ENCODE measurements at regions not wholly inside any gene's neighbourhood (a gene's known extent, or its start where the extent isn't known, plus 50 kb on each side); places are given as distances from the start of the nearest gene placed in this dataset.

DNA sequence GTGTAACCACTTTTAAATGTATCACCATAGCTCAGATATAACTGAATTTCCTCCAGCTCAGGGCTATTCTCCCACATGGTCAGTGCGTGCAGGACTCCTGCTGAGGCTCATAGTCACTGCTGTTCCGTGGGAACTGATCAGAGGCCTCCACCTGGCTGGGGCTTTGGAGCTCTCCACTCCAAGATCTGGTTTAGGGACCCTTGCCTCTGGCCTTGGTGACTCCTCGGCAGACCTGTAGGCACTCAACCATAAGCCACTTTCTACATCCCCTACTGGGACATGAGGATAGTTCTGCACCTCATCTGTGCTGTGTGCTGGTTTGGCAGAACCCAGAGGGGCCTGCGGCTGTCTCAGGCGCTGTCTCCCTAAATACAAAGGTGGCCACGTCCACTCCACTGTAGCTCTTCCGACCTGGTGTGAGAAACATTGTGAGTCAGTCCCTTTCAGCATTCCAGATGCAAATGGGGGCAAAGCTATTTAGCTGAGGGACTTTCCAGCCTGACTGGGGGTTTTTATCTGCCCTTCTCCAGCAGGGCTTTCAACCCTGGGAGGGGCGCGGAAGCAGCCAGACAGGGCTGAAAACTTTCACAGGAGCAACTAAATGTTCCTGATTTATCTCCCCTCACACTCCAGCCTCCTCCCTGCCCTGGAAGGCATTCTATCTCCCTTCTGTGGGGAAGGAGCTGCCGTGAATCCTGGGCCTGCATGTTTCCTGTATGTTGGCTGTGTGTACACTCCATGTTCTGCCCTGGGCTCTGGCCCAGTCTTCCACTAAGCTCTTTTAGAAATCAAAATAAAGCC, 218.3 kb upstream of the DAAM1 start:
- TF ChIP-seq, protein P1, sequence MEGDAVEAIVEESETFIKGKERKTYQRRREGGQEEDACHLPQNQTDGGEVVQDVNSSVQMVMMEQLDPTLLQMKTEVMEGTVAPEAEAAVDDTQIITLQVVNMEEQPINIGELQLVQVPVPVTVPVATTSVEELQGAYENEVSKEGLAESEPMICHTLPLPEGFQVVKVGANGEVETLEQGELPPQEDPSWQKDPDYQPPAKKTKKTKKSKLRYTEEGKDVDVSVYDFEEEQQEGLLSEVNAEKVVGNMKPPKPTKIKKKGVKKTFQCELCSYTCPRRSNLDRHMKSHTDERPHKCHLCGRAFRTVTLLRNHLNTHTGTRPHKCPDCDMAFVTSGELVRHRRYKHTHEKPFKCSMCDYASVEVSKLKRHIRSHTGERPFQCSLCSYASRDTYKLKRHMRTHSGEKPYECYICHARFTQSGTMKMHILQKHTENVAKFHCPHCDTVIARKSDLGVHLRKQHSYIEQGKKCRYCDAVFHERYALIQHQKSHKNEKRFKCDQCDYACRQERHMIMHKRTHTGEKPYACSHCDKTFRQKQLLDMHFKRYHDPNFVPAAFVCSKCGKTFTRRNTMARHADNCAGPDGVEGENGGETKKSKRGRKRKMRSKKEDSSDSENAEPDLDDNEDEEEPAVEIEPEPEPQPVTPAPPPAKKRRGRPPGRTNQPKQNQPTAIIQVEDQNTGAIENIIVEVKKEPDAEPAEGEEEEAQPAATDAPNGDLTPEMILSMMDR (conservative IDR thresholded peaks at IDR 0.05; ENCODE audit: low read length) = no peak
- TF ChIP-seq EZH2phosphoT487 (IDR thresholded peaks at IDR 0.05; ENCODE audit: borderline replicate concordance, low read depth, low read length) = no peak

All from OCI-LY7 (cell line).